Epithelial cell of prostate (primary cell): ENCODE measurements at regions not wholly inside any gene's neighbourhood (a gene's known extent, or its start where the extent isn't known, plus 50 kb on each side); places are given as distances from the start of the nearest gene placed in this dataset.
"Not testable (repeated sequence)": the region's sequence is repeated elsewhere in the genome, so short reads cannot be mapped to it uniquely, and the experiment has no call there.

Experiments used
- DNase-seq: peaks from one replicate; pipeline ENCODE4 v3.0.0-alpha.2; 2011; ENCODE audit warnings: low read depth, low spot score
- H3K27ac ChIP-seq: fragments of 450-650 bp; 2 replicates; pipeline ENCODE4 v1.5.1; 2017; ENCODE audit warnings: mild to moderate bottlenecking

- peak; percentile 46 for DNase-seq
- no peak overlapping the region for H3K27ac ChIP-seq
These were observed 179.5 kb upstream of the NLGN4Y start for GRCh38 chrY:14344648-14345333.

GRCh38 chrY:14351590-14351989, 172.7 kb upstream of the NLGN4Y start:
- no peak overlapping the region for H3K27ac ChIP-seq
- no peak for DNase-seq

DNA sequence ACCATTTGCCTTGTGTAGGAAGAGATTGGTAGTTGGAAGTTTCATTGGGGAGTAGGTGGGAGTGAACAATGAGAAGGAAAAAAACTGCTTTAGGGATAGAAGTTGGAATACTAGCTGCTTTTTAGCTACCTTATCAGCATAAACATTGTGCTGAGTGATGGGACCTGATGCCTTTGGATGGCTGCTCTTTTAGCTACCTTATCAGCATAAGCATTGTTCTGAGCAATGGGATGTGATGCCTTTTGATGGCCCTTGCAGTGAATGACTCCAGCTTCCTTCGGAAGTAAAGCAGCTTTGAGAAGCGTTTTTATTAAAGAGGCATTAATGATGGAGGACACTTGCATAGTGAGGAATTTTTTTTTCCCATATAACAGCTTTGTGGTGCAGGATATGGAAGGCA, 168.2 kb upstream of the NLGN4Y start:
- no peak for DNase-seq
- H3K27ac ChIP-seq, result no peak overlapping the region

DNA sequence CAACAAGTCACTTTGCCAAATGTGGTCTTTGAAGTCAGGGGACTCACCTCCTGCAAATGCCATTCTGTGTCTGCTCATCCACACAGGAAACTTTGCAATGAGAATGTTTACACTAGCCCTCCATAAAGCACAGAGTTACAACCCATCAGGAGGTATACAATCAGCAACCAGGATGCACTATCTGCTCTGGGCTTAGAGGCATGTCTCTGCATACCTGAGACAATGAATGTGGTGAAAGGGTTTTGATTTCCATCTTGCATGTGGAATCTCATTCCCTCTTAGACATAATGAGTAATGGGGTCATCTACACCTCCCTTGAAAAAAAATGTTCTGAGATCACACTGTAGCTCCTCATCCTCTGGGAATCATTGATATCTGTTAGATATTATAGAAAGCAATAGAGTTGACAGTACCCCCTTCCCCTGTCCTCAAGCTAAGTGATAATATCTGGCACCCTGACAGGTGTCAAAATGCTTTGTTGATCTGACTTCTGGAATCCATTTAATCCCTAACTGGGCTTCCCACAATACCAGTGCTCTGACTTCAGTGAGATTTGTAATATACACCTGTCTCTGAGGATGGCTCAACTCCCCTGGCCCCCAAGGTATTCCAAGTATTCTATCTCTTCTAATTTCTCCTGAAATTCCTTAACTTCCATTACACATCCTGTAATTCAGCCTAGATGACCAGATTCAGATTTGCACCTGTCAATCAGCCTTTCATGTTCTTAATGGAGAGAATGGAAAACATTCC, 163.4 kb upstream of the NLGN4Y start:
- H3K27ac ChIP-seq, result no peak overlapping the region
- DNase-seq, result no peak

DNA sequence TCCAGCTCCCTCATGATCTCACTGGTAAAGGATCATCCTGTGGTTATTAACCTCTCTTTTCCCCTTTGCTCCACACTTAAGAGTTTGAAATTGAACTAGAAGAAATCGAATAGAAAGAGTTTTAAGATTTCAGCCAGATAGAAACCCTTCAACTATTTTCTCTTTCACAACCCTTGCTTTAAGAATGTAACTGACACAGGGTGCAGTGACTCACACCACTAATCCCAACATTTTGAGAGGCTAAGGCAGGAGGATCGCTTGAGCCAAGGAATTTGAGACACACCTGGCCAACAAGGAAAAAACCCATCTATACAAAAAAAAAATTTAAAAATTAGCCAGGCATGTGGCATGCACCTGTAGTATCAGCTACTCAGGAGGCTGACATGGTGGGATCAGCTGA, 150.7 kb upstream of the NLGN4Y start:
- no peak overlapping the region for H3K27ac ChIP-seq
- no peak for DNase-seq

- no peak overlapping the region for H3K27ac ChIP-seq
- no peak for DNase-seq
These were observed 146.1 kb upstream of the NLGN4Y start for GRCh38 chrY:14378217-14378616.

DNA sequence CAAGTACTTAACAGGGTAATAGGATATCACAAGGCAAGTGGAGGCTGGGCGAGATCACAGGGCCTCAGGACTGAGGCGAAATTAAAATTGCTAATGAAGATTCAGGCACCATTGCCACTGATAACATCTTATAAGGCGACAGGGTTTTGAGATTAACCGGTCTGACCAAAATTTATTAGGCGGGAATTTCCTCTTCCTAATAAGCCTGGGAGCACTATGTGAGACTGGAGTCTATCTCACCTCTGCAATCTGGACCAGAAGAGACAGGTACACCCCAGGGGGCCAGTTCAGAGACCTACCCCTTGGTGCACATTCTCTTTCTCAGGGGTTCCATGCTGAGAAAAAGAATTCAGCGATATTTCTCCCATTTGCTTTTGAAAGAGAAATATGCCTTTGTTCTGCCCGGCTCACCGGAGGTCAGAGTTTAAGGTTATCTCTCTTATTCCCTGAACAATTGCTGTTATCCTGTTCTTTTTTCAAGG, 113.7 kb upstream of the NLGN4Y start:
- not testable (repeated sequence) for H3K27ac ChIP-seq, DNase-seq

DNA sequence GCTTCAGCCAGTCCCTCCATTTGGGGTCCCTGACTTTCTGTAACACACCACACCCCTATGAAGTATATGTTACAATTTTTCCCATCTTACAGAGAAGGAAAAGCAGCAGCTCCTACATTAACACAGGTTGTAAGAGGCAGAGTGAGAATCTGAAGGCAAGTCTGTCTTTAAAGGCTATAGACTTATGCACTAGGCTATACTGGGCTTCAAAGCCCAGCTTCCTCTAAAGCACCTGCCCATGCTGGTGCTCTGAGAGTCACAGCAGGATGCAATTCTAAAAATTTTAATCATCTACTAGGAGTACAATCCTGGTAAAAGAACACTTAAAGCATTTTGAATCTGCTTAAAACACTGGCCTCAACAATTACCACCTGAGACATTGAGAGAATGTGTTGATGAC, 113.0 kb upstream of the NLGN4Y start:
- no peak for DNase-seq
- H3K27ac ChIP-seq, result no peak overlapping the region

GRCh38 chrY:14436546-14436945, 87.8 kb upstream of the NLGN4Y start:
- H3K27ac ChIP-seq, result peak overlapping the region; percentile 83
- no peak for DNase-seq

GRCh38 chrY:14437626-14438025, 86.7 kb upstream of the NLGN4Y start:
- peak overlapping the region; percentile 83 for H3K27ac ChIP-seq
- DNase-seq, result peak; percentile 64

DNA sequence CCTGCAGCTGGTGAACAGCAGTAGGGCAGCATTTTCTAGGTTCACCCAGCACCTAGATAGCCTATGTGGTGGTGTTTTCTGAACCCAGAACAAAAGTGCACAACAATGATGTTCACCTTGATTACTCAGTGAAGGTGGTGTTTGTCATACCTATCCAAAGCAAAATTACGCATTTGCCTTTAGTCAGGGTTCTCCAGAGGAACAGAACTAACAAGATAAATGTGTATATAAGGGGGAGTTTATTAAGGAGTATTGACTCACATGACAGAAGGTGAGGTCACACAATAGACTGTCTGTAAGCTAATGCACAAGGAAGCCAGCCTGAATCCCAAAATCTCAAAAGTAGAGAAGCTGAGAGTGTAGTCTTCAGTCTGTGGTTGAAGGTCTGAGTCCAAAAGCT, 85.9 kb upstream of the NLGN4Y start:
- peak overlapping the region; percentile 83 for H3K27ac ChIP-seq
- DNase-seq, result no peak

DNA sequence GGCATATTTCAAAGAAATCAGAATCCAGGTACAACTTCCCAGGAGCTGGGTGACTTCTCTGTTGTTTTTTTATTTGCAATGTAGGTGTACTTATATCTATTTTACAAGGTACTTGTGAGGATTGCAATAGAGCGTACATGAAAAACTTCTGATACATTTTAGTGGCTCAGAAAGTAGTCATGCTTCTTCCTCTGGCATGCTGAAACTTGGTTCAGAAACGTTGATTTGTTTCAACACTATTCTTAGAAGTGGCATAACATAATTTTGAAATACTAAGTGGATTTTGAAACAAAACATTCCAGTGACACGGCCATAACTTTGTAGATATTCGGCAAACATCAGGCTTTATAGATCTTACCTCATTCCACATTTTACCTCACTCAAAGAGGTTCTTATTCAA, 79.8 kb upstream of the NLGN4Y start:
- DNase-seq, result no peak
- H3K27ac ChIP-seq, result peak overlapping the region; percentile 69

- H3K27ac ChIP-seq, result peak overlapping the region; percentile 29
- DNase-seq, result no peak
These were observed 56.1 kb upstream of the NLGN4Y start for GRCh38 chrY:14468151-14468683.

DNA sequence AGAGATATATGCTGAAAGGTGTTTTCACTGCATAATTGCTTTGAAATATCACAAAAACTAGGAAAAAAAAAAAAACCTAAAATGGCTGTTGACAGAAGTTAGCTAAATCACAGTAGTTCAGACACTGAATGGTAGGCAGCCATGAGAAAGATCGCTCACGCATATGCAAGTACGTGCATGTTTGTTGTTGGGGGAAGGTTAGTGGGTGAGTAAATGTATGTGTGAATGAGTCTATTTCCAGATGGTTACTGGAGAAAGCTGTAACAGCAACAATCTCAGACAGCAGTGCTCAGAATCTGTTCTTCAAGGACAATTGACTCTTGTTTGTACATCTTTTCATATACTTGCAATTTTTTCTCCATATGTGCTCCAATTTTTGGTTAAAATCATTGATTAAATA, 51.9 kb upstream of the NLGN4Y start:
- peak; percentile 46 for DNase-seq
- peak overlapping the region; percentile 9 for H3K27ac ChIP-seq

DNA sequence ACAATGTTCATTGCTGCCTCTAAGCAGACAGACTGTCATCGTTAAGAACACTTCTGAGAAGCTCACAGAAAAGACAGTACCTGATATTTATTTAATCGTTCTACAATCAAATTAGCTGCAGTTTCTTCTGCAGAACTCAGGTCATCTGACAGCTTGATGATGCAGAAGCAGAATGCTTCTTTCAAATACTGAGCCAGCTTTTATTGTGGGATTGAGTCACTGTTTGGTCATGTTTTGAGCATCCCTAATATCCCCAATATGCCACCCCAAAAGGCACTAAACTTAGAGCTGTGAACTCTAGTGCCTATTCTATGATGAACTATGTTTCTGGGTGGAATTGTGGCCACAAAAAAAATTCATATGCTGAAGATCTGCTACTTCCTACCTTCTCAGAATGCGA, 51.0 kb upstream of the NLGN4Y start:
- H3K27ac ChIP-seq, result no peak overlapping the region
- no peak for DNase-seq
